ENCODE measurements at regions not wholly inside any gene's neighbourhood (a gene's known extent, or its start where the extent isn't known, plus 50 kb on each side); places are given as distances from the start of the nearest gene placed in this dataset.

DNA sequence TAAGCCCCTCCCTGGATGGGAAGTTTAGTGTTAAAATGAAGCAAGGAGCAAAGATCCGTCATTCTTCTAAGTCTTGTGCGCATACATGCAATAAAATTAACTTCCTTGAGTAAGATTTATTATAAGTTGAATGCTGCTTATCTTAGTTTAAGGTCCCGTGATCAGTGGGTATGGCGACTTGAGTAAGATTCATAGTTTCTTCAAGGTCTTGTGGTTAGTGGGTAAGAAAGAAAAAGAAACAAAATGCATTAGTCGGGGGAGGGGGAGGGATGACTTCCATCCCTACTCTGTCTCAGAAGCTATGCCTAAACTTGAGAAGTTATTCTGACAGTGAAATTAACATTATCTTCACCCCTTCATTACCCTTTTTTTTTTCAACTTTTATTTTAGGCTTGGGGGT, 127.3 kb upstream of the MAGEB16 start:
- ATAC-seq = no peak
- no peak overlapping the region for H3K27ac Mint-ChIP-seq
- no peaks in the 10 kb centered on the region for H3K36me3 Mint-ChIP-seq
- H3K9me3 Mint-ChIP-seq = peaks cover 3 to 4% of the 10 kb centered on the region in 2 donors
- no peak for DNase-seq (ENCODE audit: low spot score in 2 of 2)

DNA sequence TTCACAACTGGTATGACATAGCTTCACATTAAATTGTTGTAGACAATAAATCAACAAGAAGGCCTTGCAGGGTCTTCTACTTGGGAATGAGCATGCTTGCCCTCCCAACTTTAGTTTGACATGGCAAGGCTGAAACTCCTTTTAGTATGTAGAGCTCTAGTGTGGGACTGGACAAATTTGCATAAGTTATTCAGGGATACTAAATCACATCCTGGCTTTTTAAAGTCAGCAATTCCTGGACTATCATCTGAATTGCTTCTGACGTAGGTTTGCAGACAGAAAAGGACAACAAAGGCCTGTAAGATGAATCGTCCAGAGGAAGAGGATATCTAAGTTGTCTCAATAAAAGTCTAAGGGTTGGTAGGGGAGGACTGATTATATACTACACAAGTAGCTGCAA, 123.0 kb upstream of the MAGEB16 start:
- no peak overlapping the region for H3K27ac Mint-ChIP-seq
- H3K9me3 Mint-ChIP-seq = peaks cover 3 to 4% of the 10 kb centered on the region in 2 donors
- no peak for ATAC-seq
- no peaks in the 10 kb centered on the region for H3K36me3 Mint-ChIP-seq
- no peak for DNase-seq (ENCODE audit: low spot score in 2 of 2)

DNA sequence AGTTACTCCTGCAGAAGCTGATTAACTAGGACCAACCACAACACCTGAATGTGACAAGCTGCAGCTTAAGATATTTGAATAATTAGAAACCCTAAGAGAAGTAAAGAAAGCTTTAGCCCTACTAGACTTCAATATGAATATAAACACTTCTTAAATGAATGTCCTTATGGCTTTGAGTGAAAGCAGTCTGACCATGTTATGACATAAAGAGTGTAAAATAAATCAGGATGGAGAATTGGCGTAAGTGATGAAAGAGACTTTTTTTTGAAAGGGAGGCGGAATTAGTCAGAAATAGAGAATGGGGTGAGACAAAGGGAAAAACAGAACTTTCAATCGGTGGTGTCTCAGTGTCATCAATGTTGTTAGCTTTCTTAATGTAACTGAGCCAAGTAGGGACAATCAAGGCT, 117.2 kb upstream of the MAGEB16 start:
- no peak for DNase-seq (ENCODE audit: low spot score in 2 of 2)
- H3K27ac Mint-ChIP-seq = no peak overlapping the region
- H3K36me3 Mint-ChIP-seq = no peaks in the 10 kb centered on the region
- peaks cover 0 to 4% of the 10 kb centered on the region in 2 donors for H3K9me3 Mint-ChIP-seq
- ATAC-seq = no peak

DNA sequence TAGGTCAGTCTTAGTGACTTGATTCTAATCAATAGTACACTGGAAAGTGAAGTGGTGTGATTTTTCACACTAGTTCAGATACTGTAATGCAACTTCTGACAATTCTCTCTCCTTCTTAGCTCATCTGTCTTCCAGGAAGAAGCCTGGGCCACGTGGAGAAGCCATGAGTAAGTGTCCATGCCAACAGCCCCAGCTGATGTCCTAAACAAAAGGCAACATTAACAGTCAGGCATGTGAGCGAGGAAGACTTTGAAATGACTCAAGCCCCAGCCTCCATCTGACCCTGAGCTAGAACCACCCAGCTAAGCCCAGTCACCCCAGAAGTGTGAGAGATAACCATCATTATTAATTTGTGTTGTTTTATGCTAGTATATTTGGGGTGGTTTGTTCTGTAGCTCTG, 115.7 kb upstream of the MAGEB16 start:
- no peak overlapping the region for H3K27ac Mint-ChIP-seq
- no peaks in the 10 kb centered on the region for H3K36me3 Mint-ChIP-seq
- ATAC-seq = no peak

DNA sequence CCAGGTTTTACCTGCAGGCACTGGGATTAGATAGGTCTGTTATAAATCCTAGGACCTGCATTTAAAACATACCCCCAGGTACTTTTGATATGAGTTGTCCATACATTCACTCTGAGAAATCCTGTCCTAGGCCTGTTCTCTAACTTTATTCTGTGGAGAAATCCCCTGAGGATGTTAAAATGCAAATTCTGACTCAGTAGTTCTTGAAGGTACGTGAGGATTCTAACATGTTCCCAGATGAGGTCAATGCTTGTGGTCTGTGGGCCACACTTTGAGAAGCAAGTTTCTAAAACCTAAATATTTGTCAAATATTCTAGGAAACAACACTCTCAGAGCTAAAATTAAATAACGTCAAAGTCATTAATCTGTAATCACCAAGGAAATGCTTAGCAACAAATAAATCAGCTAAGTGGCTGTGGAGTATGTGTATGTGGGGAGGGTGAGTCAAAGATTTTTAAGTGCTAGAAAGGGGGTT, 101.3 kb upstream of the MAGEB16 start:
- ATAC-seq = peak in 1 of 2 donors; percentile 61
- Mint-ChIP-seq H3K27ac (no peak overlapping the region), H3K9me3 (no peaks in the 10 kb centered on the region), H3K36me3 (no peaks in the 10 kb centered on the region)
- DNase-seq (ENCODE audit: low spot score in 2 of 2) = no peak

More for the DNA sequence above, 115.7 kb upstream of the MAGEB16 start:
- DNase-seq (ENCODE audit: low spot score in 2 of 2) = no peak
- peaks cover 0 to 4% of the 10 kb centered on the region in 2 donors for H3K9me3 Mint-ChIP-seq

DNA sequence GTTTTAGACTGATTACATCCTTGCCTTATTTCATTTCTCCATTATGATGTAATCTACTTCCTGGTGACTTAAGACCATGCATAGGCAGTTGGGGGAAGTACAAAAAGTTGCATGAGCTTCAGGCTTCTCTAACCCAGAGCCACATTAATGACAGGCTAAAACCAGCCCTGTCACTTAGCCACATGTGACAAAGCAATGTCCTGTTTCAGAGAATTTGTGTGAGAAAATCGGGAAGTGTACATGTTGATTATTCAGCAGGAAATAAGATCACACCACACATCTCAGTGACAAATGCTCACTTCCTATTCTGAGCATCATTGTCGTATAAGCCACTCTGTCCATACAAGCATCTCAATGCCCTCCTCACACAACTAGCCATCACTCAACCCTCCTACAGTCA, 98.5 kb upstream of the MAGEB16 start:
- H3K27ac Mint-ChIP-seq = no peak overlapping the region
- DNase-seq (ENCODE audit: low spot score in 2 of 2) (no peak), ATAC-seq (no peak)
- peaks cover 0 to 4% of the 10 kb centered on the region in 2 donors for H3K9me3 Mint-ChIP-seq
- H3K36me3 Mint-ChIP-seq = no peaks in the 10 kb centered on the region

DNA sequence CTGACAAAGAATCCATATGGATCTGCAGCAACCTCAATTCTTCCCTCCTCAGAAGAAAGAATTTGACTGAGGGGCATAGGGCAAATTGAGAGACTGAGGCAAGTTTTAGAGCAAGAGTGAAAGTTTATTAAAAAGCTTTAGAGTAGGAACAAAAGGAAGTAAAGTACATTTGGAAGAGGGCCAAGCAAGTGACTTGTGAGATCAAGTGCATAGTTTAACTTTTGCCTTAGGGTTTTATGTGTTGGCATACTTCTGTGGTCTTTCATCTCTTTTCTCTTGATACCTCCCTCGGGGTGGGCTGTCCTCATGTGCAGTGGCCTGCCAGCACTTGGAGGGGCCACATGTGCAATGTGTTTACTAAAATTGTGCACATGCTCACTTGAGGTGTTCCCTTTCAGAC, 98.0 kb upstream of the MAGEB16 start:
- no peak for DNase-seq (ENCODE audit: low spot score in 2 of 2)
- H3K9me3 Mint-ChIP-seq = peaks cover 0 to 4% of the 10 kb centered on the region in 2 donors

DNA sequence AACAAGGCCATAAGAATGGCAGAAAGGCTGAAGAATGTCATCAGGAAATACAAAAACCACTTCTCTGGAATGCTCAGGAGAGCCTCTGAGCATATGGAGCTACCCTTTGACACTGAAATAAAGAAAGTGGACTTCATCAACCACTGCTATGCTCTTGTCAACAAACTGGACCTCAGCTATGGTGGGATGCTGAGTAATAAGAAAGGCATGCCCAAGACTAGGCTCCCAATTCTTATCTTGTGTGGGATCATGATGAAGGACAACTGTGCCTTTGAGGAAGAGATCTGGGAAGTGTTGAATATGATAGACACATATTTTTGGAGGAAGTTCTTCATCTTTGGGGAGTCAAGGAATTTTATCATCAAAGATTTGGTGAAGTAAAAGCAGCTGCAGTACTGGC, 86.9 kb upstream of the MAGEB16 start:
- no peak for DNase-seq (ENCODE audit: low spot score in 2 of 2)
- Mint-ChIP-seq H3K9me3 (no peaks in the 10 kb centered on the region), H3K36me3 (no peaks in the 10 kb centered on the region), H3K27ac (no peak overlapping the region)
- ATAC-seq = no peak

More for the DNA sequence above, 98.0 kb upstream of the MAGEB16 start:
- no peaks in the 10 kb centered on the region for H3K36me3 Mint-ChIP-seq
- H3K27ac Mint-ChIP-seq = no peak overlapping the region
- ATAC-seq = no peak

DNA sequence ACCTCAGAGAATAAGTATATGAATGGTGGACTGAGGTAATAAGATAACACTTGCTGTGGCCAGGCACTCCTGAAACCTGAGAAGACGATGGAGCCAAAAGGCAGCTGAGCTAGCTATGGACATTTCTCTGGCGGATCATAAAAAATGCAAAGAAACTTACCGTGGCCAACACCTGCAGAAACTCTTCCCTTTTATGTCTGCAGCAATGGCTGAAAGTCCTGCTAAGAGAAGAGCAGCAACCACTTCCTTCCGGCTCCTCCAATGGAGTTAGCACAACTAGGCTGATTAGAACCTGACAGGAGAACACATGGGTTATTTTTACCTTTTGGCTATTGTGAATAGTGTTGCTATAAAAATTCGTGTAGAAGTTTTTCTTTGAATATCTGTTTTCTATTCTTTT, 76.0 kb upstream of the MAGEB16 start:
- no peak for ATAC-seq
- no peak for DNase-seq (ENCODE audit: low spot score in 2 of 2)
- H3K36me3 Mint-ChIP-seq = no peaks in the 10 kb centered on the region
- H3K9me3 Mint-ChIP-seq = no peaks in the 10 kb centered on the region
- no peak overlapping the region for H3K27ac Mint-ChIP-seq

DNA sequence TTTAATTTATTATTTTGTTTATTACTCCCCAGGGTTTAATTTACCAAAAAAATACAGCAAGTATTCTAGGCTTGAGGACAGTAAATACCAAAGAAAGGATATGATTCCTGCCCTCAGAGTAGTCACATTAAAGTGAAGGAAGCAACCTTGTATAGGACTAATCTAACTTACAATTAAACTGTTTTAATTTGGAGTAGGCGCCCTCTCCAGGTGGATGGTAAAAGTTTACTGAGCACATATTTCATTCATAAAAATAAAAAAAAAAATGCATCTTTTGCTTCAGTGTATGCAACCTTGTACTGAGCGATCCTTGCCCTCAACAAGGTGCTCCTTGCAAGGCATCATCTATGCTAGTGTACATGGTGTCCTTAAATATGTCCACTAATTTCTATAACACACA, 72.0 kb upstream of the MAGEB16 start:
- no peak for DNase-seq (ENCODE audit: low spot score in 2 of 2)
- no peak for ATAC-seq
- H3K9me3 Mint-ChIP-seq = no peaks in the 10 kb centered on the region
- no peaks in the 10 kb centered on the region for H3K36me3 Mint-ChIP-seq
- no peak overlapping the region for H3K27ac Mint-ChIP-seq

DNA sequence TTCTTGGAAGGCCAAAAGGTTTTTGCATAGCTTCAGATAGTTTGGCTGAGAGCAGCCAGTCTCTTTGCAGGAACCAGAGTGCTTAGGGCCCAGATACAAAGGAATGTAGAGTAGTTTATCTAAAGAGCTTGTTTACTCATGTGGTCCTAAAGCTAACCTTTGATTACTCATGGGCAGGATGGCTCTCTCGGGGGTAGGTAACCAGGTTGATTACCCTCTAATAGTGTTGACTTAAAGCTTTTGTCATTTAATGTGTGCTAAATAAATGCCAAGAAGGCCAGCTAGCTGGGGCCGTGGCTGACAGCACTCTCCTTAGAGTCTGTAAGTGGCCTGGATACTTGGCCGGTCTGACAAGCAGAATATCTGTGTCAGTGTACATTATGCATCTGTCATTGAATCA, 69.7 kb upstream of the MAGEB16 start:
- DNase-seq (ENCODE audit: low spot score in 2 of 2) (no peak), ATAC-seq (no peak)
- H3K36me3 Mint-ChIP-seq = no peaks in the 10 kb centered on the region
- H3K9me3 Mint-ChIP-seq = peaks cover 0 to 10% of the 10 kb centered on the region in 2 donors
- no peak overlapping the region for H3K27ac Mint-ChIP-seq

DNA sequence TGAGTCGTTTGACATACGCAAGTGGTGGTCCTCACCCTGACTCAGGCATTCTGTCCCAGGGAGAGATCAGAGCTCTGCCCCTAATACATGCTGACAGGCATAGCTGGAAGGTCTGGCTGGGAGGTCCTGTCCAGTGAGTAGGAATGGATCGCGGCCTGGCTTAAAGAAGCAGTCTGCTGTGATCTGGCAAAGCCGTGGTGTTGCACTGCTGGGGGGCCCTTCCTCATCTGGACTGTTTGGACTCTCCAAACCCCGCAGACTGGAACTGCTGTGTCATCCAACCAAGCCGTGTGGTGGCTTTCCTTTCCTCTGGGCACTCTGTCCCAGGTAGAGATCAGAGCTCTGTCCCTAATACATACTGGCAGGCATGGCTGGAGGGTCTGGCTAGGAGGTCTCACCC, 64.3 kb upstream of the MAGEB16 start:
- H3K9me3 Mint-ChIP-seq = peaks cover 0 to 10% of the 10 kb centered on the region in 2 donors
- H3K27ac Mint-ChIP-seq = no peak overlapping the region
- no peaks in the 10 kb centered on the region for H3K36me3 Mint-ChIP-seq
- DNase-seq (ENCODE audit: low spot score in 2 of 2) (no peak), ATAC-seq (no peak)

DNA sequence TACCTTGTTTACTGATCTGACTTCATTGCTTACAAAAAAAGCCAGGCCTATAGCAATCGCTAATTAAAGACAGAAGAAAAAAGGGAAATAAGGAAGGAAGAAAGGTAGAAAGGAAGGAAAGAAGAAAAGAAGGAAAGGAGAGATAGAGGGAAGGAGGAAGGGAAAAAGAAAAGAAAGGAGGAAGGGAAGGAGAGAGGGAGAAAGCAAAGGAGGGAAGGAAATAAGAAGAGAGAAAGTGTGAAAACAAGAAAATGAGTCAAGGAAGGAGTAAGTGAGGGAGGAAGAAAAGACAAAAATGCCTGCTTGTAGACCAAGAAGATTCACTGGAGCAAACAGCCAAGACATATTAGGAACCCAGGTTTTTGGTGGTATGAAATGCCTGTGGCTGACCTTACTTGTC, 57.0 kb upstream of the MAGEB16 start:
- no peak overlapping the region for H3K27ac Mint-ChIP-seq
- no peaks in the 10 kb centered on the region for H3K36me3 Mint-ChIP-seq
- no peaks in the 10 kb centered on the region for H3K9me3 Mint-ChIP-seq
- no peak for DNase-seq (ENCODE audit: low spot score in 2 of 2)
- no peak for ATAC-seq

DNA sequence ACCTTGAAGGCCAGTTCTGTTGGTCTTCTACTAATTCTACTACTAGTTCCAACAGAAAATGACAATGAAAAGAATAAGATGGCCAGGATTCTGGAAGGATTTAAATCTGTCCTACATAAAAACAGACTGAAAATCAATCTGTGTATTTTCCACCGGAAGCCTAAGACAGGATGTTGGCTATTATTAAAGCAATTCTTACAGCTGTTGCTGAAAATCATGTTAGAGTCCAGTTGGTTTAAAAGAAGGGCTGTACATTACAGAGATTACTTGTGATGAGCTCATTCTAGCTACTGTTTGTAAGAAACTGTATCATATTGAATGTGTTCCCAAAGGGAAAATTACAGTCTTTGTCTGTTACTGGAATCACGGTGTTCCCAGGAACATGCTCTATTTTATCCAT, 54.8 kb upstream of the MAGEB16 start:
- DNase-seq (ENCODE audit: low spot score in 2 of 2) (no peak), ATAC-seq (no peak)
- Mint-ChIP-seq H3K9me3 (no peaks in the 10 kb centered on the region), H3K36me3 (no peaks in the 10 kb centered on the region), H3K27ac (no peak overlapping the region)
